HG03095 (cell line): ENCODE measurements at regions not wholly inside any gene's neighbourhood (a gene's known extent, or its start where the extent isn't known, plus 50 kb on each side); places are given as distances from the start of the nearest gene placed in this dataset.

Source experiments
- ATAC-seq: cut with Tn5 transposase; IDR thresholded peaks from one replicate; pipeline ENCODE4 v1.9.1; 2021; ENCODE audit warnings: moderate library complexity; ENCODE audit not compliant: unreplicated experiment

GRCh38 chr2:56508662-56509061 is 324.9 kb downstream of the CCDC85A start:
- ATAC-seq: no peak

DNA sequence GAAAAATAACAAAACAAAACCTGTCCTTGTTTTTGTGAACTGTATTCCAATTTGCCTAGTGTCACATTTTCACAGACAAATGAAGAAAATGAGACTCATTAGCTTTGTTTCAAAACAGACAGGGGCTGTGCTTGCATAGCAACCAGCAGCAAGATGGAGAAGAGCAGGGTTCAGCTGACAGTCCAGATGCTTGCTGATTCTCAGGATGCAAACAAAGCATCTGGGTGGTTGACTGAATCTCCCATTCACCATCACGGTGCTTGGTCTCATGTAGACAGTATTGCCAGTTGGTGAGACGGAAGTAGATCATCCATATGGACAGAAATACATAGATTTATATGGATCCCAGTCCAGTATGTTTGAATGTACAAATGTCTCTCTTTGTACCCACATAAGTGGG is 326.8 kb downstream of the CCDC85A start:
- no peak for ATAC-seq

GRCh38 chr2:56515399-56515798 is 331.6 kb downstream of the CCDC85A start:
- no peak for ATAC-seq

- no peak for ATAC-seq
Observed at GRCh38 chr2:56519806-56520205, 336.0 kb downstream of the CCDC85A start.

DNA sequence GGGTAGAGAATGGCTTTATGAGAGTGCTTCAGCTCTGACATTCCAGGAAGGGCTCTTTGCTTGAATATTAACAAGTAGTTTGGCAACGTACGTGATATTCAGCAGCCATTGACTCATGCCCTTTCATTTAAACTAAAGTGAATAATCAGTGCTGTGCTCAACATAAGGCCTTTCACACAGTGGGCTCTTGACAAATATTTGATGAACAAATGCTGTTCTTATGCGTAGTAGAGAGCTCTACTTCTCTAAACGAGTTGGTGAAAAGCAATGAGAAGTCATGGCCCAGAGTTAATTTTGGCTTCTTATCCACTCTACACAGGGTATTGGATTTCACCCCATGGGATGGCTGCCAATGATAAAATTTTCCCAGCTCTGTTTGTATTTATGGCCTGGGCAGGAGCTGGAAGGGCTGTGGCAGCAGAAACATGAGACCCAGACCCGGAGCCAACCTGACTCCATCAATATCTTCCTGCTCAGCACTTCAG is 338.9 kb downstream of the CCDC85A start:
- ATAC-seq: no peak

GRCh38 chr2:56523816-56524215 is 340.0 kb downstream of the CCDC85A start:
- no peak for ATAC-seq

DNA sequence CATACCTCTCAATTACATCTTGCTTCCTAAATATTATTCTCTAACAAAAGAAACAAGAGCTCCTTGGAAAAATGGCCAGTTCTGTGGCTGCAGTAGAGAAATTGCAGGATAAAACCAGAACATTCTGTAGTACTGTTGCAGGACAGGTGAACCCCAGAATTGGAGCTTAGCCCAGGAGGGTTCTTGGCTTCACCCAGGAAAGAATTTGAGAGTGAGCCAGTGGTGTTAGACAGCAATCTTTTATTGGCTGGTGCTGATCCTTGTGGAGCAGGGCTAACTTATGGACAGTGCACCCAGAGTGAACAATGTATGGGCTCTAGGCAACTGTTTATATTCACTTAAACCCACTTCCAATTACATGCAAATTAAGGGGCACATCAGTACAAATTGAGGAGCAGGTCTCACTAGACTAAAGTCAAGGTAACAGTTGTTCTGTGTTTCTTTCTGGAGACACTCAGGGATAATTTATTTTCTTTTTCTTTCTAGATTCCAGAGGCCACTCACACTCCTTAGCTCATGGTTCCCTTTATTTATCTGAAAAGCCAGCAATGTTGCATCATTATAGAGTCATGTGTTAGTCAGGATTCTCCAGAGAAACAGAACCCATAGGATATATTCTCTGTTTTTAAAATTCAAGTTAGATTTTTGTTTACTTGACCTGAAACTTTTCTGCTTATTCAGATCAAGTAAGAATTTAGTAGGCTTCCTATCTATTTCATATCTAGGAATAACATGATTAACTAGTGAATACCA is 348.1 kb downstream of the CCDC85A start:
- ATAC-seq: no peak

DNA sequence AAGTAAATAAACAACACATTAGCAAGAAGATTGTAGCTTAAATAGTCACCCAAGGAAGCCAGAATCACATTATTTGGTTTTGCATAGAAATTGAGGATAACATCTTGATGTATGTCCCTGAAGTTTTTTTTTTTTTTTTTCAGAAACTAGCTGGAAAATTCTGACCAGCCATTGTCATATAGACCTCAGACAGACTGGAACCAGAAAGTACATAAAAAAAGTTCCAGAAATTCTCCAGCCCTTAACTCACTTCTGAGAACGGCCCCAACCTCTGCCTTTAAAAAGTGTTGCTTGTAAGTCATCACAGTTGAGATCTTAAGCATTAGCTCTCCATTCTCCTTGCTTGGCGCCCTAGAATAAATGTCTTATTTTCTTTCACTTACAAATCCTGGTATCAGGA is 350.5 kb downstream of the CCDC85A start:
- ATAC-seq: no peak

DNA sequence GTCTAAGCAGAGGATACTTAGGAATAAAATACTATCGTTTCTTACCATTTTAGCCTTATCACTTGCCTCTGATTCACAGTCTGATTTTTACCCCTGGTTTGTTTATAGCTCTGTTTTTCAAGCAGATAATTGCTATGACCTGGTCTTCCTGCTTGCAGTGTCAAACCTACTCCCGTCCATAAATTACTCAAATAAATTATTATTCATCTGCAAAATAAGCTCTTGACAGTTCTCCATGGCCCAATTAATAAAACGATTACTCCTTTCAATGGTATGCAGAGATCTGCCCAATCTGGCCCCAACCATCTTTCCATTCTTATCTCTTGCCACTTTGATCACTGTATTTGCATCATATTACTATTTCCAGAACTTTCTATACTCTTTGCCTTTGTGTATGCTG is 354.0 kb downstream of the CCDC85A start:
- ATAC-seq: no peak

GRCh38 chr2:56539618-56540017 is 355.8 kb downstream of the CCDC85A start:
- no peak for ATAC-seq

DNA sequence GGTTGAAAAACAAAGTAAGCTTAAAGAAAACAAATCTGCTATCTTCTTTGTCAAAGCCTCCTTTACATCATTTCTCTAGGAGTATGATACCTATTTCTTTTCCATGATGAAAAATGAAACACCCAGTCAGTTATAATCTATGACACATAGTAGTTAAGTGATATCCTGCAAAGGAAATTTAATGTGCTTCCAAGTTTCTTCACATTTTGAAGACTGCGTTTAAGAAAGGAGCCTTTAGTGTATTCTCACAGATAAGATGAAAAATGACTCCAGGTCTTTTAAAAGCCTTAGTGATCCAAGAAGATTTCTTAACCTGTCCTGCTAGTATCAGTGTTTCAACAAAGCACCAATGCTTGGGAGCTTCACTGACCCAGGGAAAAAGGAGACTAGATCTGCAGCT is 356.7 kb downstream of the CCDC85A start:
- ATAC-seq: no peak

DNA sequence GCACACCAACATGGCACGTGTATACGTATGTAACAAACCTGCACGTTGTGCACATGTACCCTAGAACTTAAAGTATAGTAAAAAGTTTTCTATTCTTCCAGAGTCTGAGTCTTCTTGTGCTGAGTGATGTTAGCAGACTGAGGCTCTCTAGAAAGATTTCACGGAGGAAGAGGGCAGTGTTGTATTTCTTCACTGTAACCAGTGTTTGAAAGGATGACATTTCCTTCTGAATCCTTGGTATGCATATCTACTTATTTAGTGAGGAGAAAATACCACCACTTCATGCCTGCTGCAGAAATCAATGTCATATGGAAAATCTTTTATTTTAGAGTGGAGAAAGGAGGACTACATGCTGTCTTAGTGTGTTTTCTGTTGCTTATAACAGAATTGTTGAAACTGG is 357.1 kb downstream of the CCDC85A start:
- no peak for ATAC-seq

GRCh38 chr2:56542213-56542612 is 358.4 kb downstream of the CCDC85A start:
- ATAC-seq: no peak

DNA sequence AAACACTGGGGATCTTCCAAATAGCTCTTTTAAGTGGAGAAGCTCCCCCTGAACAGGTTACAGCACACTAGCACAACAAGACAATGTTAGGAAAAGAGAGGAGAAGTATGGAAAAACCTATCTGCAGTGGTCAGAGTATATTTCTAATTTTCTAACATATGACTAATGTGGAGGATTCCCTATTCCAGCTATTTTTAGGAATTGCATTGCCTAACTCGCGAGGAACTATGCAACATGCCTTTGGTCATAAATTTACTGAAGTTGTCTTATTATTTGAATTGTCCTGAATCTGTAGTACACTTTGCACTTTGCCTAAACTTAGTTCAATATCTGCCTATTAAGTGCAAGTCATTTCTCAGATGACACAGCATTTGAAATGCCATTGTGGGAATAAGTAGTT is 381.4 kb downstream of the CCDC85A start:
- ATAC-seq: no peak

- no peak for ATAC-seq
Observed at GRCh38 chr2:56571074-56571473, 387.3 kb downstream of the CCDC85A start.

DNA sequence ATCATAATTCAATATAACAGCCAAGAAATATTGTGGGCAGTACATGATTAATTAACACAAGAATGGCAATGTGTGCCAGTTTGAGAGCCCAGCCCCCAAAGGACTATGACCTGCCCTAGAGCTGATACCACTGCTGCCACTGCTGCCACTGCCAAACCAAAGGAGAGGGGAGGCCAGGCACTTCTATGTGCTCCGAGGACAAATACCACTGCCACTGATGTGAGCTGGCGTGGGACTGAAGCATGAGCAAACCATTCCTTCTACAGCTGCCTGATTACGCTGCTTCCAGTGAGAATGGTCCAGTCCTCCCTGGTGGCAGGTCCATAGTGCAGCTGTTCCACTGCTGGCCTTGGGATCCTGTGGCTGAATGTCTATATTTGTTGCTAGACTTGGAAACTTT is 392.2 kb downstream of the CCDC85A start:
- no peak for ATAC-seq

- no peak for ATAC-seq
Observed at GRCh38 chr2:56580242-56580641, 396.5 kb downstream of the CCDC85A start.

DNA sequence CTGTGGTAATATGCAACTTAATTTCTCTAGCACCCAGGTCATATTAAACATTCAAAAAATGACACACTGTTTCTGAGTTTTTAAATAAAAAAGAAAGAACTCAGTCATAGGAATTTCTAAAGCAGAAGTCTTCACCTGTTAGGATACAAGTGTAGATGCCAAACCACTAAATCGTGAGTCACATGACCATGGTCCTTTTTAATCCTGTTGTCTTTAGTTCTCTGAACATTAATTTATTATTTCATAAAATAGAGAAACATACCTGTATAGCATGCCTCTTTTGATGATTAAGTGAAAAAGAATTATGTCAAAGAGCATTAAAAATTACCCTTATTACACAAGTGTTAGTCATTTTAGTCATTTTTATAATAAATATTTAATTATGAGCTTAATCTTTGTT is 398.8 kb downstream of the CCDC85A start:
- no peak for ATAC-seq

DNA sequence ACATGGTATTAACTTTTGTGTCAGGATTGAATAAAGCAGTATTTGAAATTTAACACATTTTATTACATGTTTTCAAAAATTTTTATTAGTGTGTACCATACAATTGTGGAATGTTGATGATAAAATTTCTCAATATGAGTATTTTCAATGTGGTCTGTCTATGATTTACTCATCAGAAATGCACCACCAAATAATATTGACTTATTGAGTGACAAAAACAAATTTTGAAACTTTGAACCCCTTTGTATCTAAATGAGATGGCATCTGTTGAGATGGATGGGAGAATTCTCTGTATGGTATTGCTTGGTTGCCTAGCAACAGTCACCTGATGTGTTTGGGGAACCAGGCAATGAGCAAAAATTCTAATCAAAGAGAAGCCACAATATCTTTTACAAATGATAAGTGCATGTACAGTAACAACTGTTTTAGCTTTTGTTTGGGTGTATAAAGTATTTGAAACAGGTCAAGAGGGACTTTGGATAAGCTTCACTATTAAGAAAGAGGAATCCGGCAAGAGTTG is 400.1 kb downstream of the CCDC85A start:
- no peak for ATAC-seq

GRCh38 chr2:56587456-56587855 is 403.7 kb downstream of the CCDC85A start:
- ATAC-seq: no peak

- ATAC-seq: no peak
Observed at GRCh38 chr2:56589194-56589593, 405.4 kb downstream of the CCDC85A start.

GRCh38 chr2:56589835-56590234 is 406.0 kb downstream of the CCDC85A start:
- no peak for ATAC-seq

DNA sequence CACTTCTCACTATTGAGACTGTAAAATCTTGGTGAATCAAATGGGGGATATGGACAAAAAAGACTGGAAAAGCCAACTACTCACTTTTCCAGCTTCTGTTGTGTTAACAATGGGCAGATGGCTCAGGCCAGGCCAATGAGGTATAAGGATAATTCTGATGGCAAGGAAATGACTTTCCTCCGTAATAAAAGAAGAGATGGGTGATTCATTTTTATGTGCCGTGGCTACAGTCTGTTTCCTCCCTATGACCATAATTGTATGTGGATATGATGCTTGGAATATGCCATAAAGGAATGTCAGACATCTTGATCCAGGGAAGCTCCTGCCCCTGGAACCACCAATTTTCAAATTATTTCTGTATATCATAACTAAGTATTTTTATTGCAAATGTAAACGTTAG is 406.8 kb downstream of the CCDC85A start:
- ATAC-seq: no peak
